SW 1271 (cell line): ENCODE measurements at regions not wholly inside any gene's neighbourhood (a gene's known extent, or its start where the extent isn't known, plus 50 kb on each side); places are given as distances from the start of the nearest gene placed in this dataset.
"Not testable (repeated sequence)": the region's sequence is repeated elsewhere in the genome, so short reads cannot be mapped to it uniquely, and the experiment has no call there.

Experiments
- DNase-seq, 2 experiments: peaks; one replicate each; lab custom pipeline; 2025; lab: John Stamatoyannopoulos, UW

GRCh38 chr7:119712886-119713462 lies 560.0 kb upstream of the KCND2 start:
- DNase-seq = no peak

GRCh38 chr7:119713606-119714005 lies 559.4 kb upstream of the KCND2 start:
- no peak for DNase-seq

GRCh38 chr7:119720541-119720940 lies 552.4 kb upstream of the KCND2 start:
- peak; percentile 24 to 85 for DNase-seq

GRCh38 chr7:119724041-119724792 lies 548.8 kb upstream of the KCND2 start:
- no peak for DNase-seq

- DNase-seq = no peak
Measured at GRCh38 chr7:119733127-119733879, 539.7 kb upstream of the KCND2 start.

GRCh38 chr7:119737390-119737789 lies 535.6 kb upstream of the KCND2 start:
- no peak for DNase-seq

- DNase-seq = not testable (repeated sequence)
Measured at GRCh38 chr7:119745280-119745679, 527.7 kb upstream of the KCND2 start.

- no peak for DNase-seq
Measured at GRCh38 chr7:119748251-119748860, 524.6 kb upstream of the KCND2 start.

- no peak for DNase-seq
Measured at GRCh38 chr7:119748991-119749390, 524.0 kb upstream of the KCND2 start.

GRCh38 chr7:119756687-119757086 lies 516.3 kb upstream of the KCND2 start:
- no peak for DNase-seq

GRCh38 chr7:119758254-119758653 lies 514.7 kb upstream of the KCND2 start:
- DNase-seq = no peak

- DNase-seq = no peak
Measured at GRCh38 chr7:119761776-119762175, 511.2 kb upstream of the KCND2 start.

GRCh38 chr7:119782286-119782685 lies 490.7 kb upstream of the KCND2 start:
- no peak for DNase-seq

- DNase-seq = no peak
Measured at GRCh38 chr7:119783799-119784198, 489.2 kb upstream of the KCND2 start.

GRCh38 chr7:119802147-119802546 lies 470.8 kb upstream of the KCND2 start:
- DNase-seq = no peak

- DNase-seq = no peak
Measured at GRCh38 chr7:119825091-119825655, 447.8 kb upstream of the KCND2 start.

GRCh38 chr7:119826547-119826946 lies 446.4 kb upstream of the KCND2 start:
- no peak for DNase-seq

GRCh38 chr7:119838444-119838843 lies 434.5 kb upstream of the KCND2 start:
- DNase-seq = no peak

GRCh38 chr7:119842337-119842736 lies 430.6 kb upstream of the KCND2 start:
- DNase-seq = no peak

GRCh38 chr7:119842786-119843185 lies 430.2 kb upstream of the KCND2 start:
- DNase-seq = no peak

- no peak for DNase-seq
Measured at GRCh38 chr7:119861385-119861784, 411.6 kb upstream of the KCND2 start.

GRCh38 chr7:119868387-119868786 lies 404.6 kb upstream of the KCND2 start:
- no peak for DNase-seq
